Prostate gland (tissue), 2 donors: ENCODE measurements at regions not wholly inside any gene's neighbourhood (a gene's known extent, or its start where the extent isn't known, plus 50 kb on each side); places are given as distances from the start of the nearest gene placed in this dataset.
"Not testable (repeated sequence)": the region's sequence is repeated elsewhere in the genome, so short reads cannot be mapped to it uniquely, and the experiment has no call there.

ENCODE experiments used
- DNase-seq: peaks from one replicate; pipeline ENCODE4 v3.0.0-alpha.2; 2019; ENCODE audit warnings: low spot score
- H3K27ac ChIP-seq, 2 donors: fragments of 200-600 bp; sonication (generic); 2 replicates each; pipeline ENCODE4 v1.5.1; 2017 to 2019
- H3K27me3 ChIP-seq: fragments of 200-600 bp; sonication (generic); replicated peaks from 2 replicates; pipeline ENCODE4 v1.5.1; 2019; ENCODE audit not compliant: insufficient read depth
- H3K36me3 ChIP-seq, 2 donors: fragments of 200-600 bp; sonication (generic); 1 replicate in 1 of 2; 2 replicates in 1 of 2; pipeline versions ENCODE4 v1.5.1 to v1.8.1; 2017 to 2019
- H3K4me1 ChIP-seq: fragments of 200-600 bp; sonication (generic); replicated peaks from 2 replicates; pipeline ENCODE4 v1.5.1; 2019
- H3K4me3 ChIP-seq, 2 donors: fragments of 200-600 bp; sonication (generic); 2 replicates each; pipeline ENCODE4 v1.5.1; 2017 to 2019
- H3K9me3 ChIP-seq: fragments of 200-600 bp; sonication (generic); 2 replicates; pipeline ENCODE4 v1.5.1; 2017
- WGBS: methylation state at CpG from one replicate; pipeline ENCODE4 v1.1.5; 2018; 5-methylcytosine and 5-hydroxymethylcytosine counted together
- intact Hi-C: fragments of 100-400 bp; cut with DNase I; formaldehyde crosslinking; loops from one replicate; pipeline ENCODE4 v1.14.2; 2022

- H3K4me3 ChIP-seq, DNase-seq, H3K36me3 ChIP-seq, intact Hi-C loops, H3K4me1 ChIP-seq, H3K9me3 ChIP-seq, H3K27me3 ChIP-seq, H3K27ac ChIP-seq: not testable (repeated sequence)
- 74% methylated on average over 4 of the region's 4 CpGs for WGBS
These were observed 57.8 kb upstream of the NBPF8 start for GRCh38 chr1:120357046-120357445.

GRCh38 chr1:120356170-120356569 lies 58.7 kb upstream of the NBPF8 start:
- H3K4me1 ChIP-seq, DNase-seq, intact Hi-C loops, H3K27me3 ChIP-seq, H3K9me3 ChIP-seq, H3K36me3 ChIP-seq, H3K27ac ChIP-seq, H3K4me3 ChIP-seq: not testable (repeated sequence)
- WGBS: no CpG with 5 or more reads among the region's 8 CpGs

- intact Hi-C loops, H3K36me3 ChIP-seq, H3K27ac ChIP-seq, H3K27me3 ChIP-seq, H3K9me3 ChIP-seq, H3K4me3 ChIP-seq, H3K4me1 ChIP-seq: not testable (repeated sequence)
- 61% methylated on average over 24 of the region's 30 CpGs for WGBS
- DNase-seq: peak; percentile 8
These were observed 60.1 kb upstream of the NBPF8 start for GRCh38 chr1:120354618-120355184.

GRCh38 chr1:120342231-120343073 lies 72.4 kb upstream of the NBPF8 start:
- H3K9me3 ChIP-seq, H3K4me1 ChIP-seq, DNase-seq, H3K36me3 ChIP-seq, H3K27me3 ChIP-seq, intact Hi-C loops: not testable (repeated sequence)
- Histone ChIP-seq H3K27ac (peak overlapping the region in 1 of 2 donors; percentile 53), H3K4me3 (peak overlapping the region in 1 of 2 donors; percentile 43)
- 4% methylated on average over 27 of the region's 44 CpGs for WGBS

- H3K27me3 ChIP-seq, H3K36me3 ChIP-seq, DNase-seq, H3K4me1 ChIP-seq, intact Hi-C loops, H3K9me3 ChIP-seq: not testable (repeated sequence)
- WGBS: 0% methylated on average over 6 of the region's 24 CpGs
- Histone ChIP-seq H3K27ac (peak overlapping the region in 1 of 2 donors; percentile 45), H3K4me3 (peak overlapping the region; percentile 36 to 43)
These were observed 73.1 kb upstream of the NBPF8 start for GRCh38 chr1:120341756-120342155.

- H3K9me3 ChIP-seq, H3K4me1 ChIP-seq, H3K27me3 ChIP-seq, H3K36me3 ChIP-seq, intact Hi-C loops, DNase-seq: not testable (repeated sequence)
- Histone ChIP-seq H3K27ac (peak overlapping the region; percentile 56 to 66), H3K4me3 (peak overlapping the region; percentile 36 to 43)
- WGBS: 2% methylated on average over 10 of the region's 78 CpGs
These were observed 73.7 kb upstream of the NBPF8 start for GRCh38 chr1:120340838-120341751.

GRCh38 chr1:120315738-120316137 lies 99.1 kb upstream of the NBPF8 start:
- 80% methylated on average over 1 of the region's 2 CpGs for WGBS
- H3K4me1 ChIP-seq, H3K4me3 ChIP-seq, DNase-seq, H3K27me3 ChIP-seq, H3K9me3 ChIP-seq, intact Hi-C loops, H3K27ac ChIP-seq, H3K36me3 ChIP-seq: not testable (repeated sequence)

GRCh38 chr1:120311930-120312329 lies 102.9 kb upstream of the NBPF8 start:
- H3K36me3 ChIP-seq, DNase-seq, H3K27ac ChIP-seq, H3K9me3 ChIP-seq, intact Hi-C loops, H3K4me1 ChIP-seq, H3K4me3 ChIP-seq, H3K27me3 ChIP-seq: not testable (repeated sequence)
- WGBS: no CpG with 5 or more reads among the region's 2 CpGs

GRCh38 chr1:120308940-120309578 lies 105.8 kb upstream of the NBPF8 start:
- H3K36me3 ChIP-seq, H3K27me3 ChIP-seq, H3K27ac ChIP-seq, H3K9me3 ChIP-seq, DNase-seq, H3K4me1 ChIP-seq, H3K4me3 ChIP-seq, intact Hi-C loops: not testable (repeated sequence)
- no CpG with 5 or more reads among the region's 1 CpG for WGBS

- intact Hi-C loops, DNase-seq, H3K36me3 ChIP-seq, H3K9me3 ChIP-seq, H3K4me3 ChIP-seq, H3K4me1 ChIP-seq, H3K27me3 ChIP-seq, H3K27ac ChIP-seq: not testable (repeated sequence)
- no CpG with 5 or more reads among the region's 3 CpGs for WGBS
These were observed 109.8 kb upstream of the NBPF8 start for GRCh38 chr1:120305046-120305445.

GRCh38 chr1:120304341-120304740 lies 110.5 kb upstream of the NBPF8 start:
- not testable (repeated sequence) for DNase-seq

More at GRCh38 chr1:120304341-120304740, 110.5 kb upstream of the NBPF8 start:
- H3K27me3 ChIP-seq, H3K27ac ChIP-seq, H3K36me3 ChIP-seq, H3K4me1 ChIP-seq, H3K4me3 ChIP-seq, intact Hi-C loops, H3K9me3 ChIP-seq: not testable (repeated sequence)
- no CpG with 5 or more reads among the region's 2 CpGs for WGBS
